Hematopoietic multipotent progenitor cell treated with erythropoietin and hydrocortisone succinate and interleukin-3 and kit ligand, for 8 days (in vitro differentiated cells): ENCODE measurements at regions not wholly inside any gene's neighbourhood (a gene's known extent, or its start where the extent isn't known, plus 50 kb on each side); places are given as distances from the start of the nearest gene placed in this dataset.
"Not testable (repeated sequence)": the region's sequence is repeated elsewhere in the genome, so short reads cannot be mapped to it uniquely, and the experiment has no call there.

ENCODE experiments used
- DNase-seq: peaks from one replicate; pipeline ENCODE4 v3.0.0-alpha.2; 2015

- DNase-seq, result no peak
These were observed 76.1 kb upstream of the RTL6 start for GRCh38 chr22:44574057-44574639.

GRCh38 chr22:44573451-44573850 lies 75.4 kb upstream of the RTL6 start:
- DNase-seq, result no peak

- peak; percentile 2 for DNase-seq
These were observed 74.6 kb upstream of the RTL6 start for GRCh38 chr22:44572414-44573207.

GRCh38 chr22:44571566-44572413 lies 73.8 kb upstream of the RTL6 start:
- no peak for DNase-seq

GRCh38 chr22:44570476-44571445 lies 72.7 kb upstream of the RTL6 start:
- no peak for DNase-seq

GRCh38 chr22:44569561-44569991 lies 71.5 kb upstream of the RTL6 start:
- no peak for DNase-seq

GRCh38 chr22:44567846-44568493 lies 69.9 kb upstream of the RTL6 start:
- DNase-seq, result peak; percentile 60

- not testable (repeated sequence) for DNase-seq
These were observed 69.4 kb upstream of the RTL6 start for GRCh38 chr22:44567378-44567841.

GRCh38 chr22:44566911-44567310 lies 68.9 kb upstream of the RTL6 start:
- DNase-seq, result no peak

GRCh38 chr22:44562651-44563050 lies 64.6 kb upstream of the RTL6 start:
- not testable (repeated sequence) for DNase-seq

- DNase-seq, result no peak
These were observed 63.3 kb upstream of the RTL6 start for GRCh38 chr22:44561139-44561840.

GRCh38 chr22:44558671-44559070 lies 60.6 kb upstream of the RTL6 start:
- not testable (repeated sequence) for DNase-seq

GRCh38 chr22:44557872-44558271 lies 59.8 kb upstream of the RTL6 start:
- DNase-seq, result not testable (repeated sequence)

- DNase-seq, result no peak
These were observed 59.2 kb upstream of the RTL6 start for GRCh38 chr22:44557064-44557748.

GRCh38 chr22:44555597-44555996 lies 57.6 kb upstream of the RTL6 start:
- no peak for DNase-seq

- DNase-seq, result no peak
These were observed 57.0 kb upstream of the RTL6 start for GRCh38 chr22:44555046-44555445.

- DNase-seq, result no peak
These were observed 56.4 kb upstream of the RTL6 start for GRCh38 chr22:44554411-44554810.

- no peak for DNase-seq
These were observed 52.9 kb upstream of the RTL6 start for GRCh38 chr22:44550711-44551491.

GRCh38 chr22:44549701-44550100 lies 51.7 kb upstream of the RTL6 start:
- no peak for DNase-seq

GRCh38 chr22:44548981-44549380 lies 50.9 kb upstream of the RTL6 start:
- no peak for DNase-seq
